Sigmoid colon (tissue), 4 donors: ENCODE measurements at regions not wholly inside any gene's neighbourhood (a gene's known extent, or its start where the extent isn't known, plus 50 kb on each side); places are given as distances from the start of the nearest gene placed in this dataset.

Experiments
- EP300 ChIP-seq, 4 donors: sonication (generic); formaldehyde crosslinking; IDR thresholded peaks; one replicate each; pipeline ENCODE4 v1.6.1; 2017; ENCODE audit warnings: antibody characterized with exemption in 4 of 4
- POLR2A ChIP-seq, 2 donors: fragments of 450-650 bp; IDR thresholded peaks; one replicate each; pipeline ENCODE4 v1.6.1; 2016; ENCODE audit warnings: antibody characterized with exemption in 2 of 2, mild to moderate bottlenecking in 2 of 2, moderate library complexity in 2 of 2
- POLR2AphosphoS5 ChIP-seq, 4 donors: sonication (generic); formaldehyde crosslinking; IDR thresholded peaks; one replicate each; pipeline ENCODE4 v1.6.1; 2017; ENCODE audit warnings: antibody characterized with exemption in 4 of 4
- TF ChIP-seq, protein P1 (sequence below), 4 experiments: fragments of 450-650 bp in 3 of 4; fragments of 200-600 bp in 1 of 4; IDR thresholded peaks; one replicate each; pipeline ENCODE4 v1.5.1; 2016 to 2019; ENCODE audit warnings: antibody characterized with exemption in 4 of 4, mild to moderate bottlenecking in 3 of 4, moderate library complexity in 2 of 4

DNA sequence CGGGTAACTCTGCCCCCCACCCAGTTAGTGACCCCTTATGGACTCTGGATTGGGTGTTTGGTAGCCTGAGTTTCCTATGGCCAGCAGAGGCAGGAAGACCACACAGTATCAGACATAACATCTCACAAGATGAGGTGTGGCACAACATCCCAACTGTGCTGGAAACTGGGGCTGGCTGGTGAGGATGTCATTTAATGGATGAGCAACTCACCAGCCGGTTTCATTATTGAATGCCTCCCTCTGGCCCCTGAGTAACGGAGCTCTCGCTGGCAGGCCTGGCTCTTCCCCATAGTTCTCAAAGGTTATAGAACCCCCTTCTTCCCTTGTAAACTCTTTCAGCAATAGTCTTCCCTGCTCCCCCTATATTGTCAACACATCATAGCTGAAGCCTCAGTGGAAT is 195.0 kb downstream of the BCL11A start:
- TF ChIP-seq, protein P1, sequence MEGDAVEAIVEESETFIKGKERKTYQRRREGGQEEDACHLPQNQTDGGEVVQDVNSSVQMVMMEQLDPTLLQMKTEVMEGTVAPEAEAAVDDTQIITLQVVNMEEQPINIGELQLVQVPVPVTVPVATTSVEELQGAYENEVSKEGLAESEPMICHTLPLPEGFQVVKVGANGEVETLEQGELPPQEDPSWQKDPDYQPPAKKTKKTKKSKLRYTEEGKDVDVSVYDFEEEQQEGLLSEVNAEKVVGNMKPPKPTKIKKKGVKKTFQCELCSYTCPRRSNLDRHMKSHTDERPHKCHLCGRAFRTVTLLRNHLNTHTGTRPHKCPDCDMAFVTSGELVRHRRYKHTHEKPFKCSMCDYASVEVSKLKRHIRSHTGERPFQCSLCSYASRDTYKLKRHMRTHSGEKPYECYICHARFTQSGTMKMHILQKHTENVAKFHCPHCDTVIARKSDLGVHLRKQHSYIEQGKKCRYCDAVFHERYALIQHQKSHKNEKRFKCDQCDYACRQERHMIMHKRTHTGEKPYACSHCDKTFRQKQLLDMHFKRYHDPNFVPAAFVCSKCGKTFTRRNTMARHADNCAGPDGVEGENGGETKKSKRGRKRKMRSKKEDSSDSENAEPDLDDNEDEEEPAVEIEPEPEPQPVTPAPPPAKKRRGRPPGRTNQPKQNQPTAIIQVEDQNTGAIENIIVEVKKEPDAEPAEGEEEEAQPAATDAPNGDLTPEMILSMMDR (IDR thresholded peaks at IDR 0.05), result no peak
- TF ChIP-seq POLR2AphosphoS5 (IDR thresholded peaks at IDR 0.05) (no peak), POLR2A (IDR thresholded peaks at IDR 0.05) (no peak), EP300 (IDR thresholded peaks at IDR 0.05) (no peak)
